ENCODE measurements at regions not wholly inside any gene's neighbourhood (a gene's known extent, or its start where the extent isn't known, plus 50 kb on each side); places are given as distances from the start of the nearest gene placed in this dataset.

DNA sequence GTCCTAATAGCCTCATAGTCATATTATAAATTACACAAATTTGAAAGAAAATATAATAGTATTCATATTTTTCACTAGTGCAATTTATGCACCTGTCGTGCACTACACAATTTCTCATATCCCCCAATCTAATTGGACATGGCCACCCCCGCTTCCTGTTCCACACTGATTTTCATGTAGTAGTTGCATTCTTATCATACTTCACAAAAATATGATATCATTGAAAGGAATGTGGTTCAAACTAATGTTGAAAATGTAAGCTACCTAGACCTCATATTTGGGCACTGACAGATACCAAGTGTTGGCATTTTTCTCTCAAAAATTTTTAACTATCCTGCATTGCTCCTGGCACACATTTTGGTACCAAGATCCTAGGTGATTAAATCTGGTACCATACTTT lies 985.5 kb upstream of the POU3F3 start:
- Histone ChIP-seq H3K4me1 (ENCODE audit: control insufficient read depth, insufficient read depth, low read length) (no peaks in the 10 kb centered on the region), H3K27me3 (ENCODE audit: control insufficient read depth, insufficient read depth, low read length) (no peaks in the 10 kb centered on the region)

DNA sequence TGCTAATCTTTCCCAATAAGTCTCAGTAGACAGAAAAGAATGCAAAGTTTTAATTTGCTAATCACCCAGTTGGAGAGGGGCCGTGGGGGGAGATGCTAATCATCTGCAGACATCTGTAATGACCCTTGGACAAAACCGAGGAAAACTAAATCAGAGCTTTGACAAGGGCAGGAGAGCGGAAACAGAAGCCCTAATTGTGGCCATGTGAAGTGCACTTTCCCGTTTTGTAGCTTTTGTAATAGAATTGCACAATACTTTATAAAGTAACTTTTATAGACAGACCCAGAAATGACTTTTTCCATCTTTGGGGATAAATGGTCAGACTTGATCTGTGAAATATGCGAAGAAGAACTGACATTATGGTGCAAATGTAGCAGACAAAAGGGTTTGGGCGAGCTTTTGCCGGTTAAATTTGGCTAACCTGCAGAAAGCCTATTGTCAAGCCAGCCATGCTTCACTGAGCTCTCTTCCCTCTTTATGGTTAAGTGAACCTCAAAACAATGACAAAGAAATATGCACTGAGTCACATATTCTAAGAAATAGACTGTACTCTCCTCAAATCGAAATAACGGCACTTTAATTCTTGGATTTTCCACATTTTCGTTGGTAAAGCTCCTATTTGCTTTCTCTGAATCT lies 980.1 kb upstream of the POU3F3 start:
- H3K4me3 ChIP-seq (ENCODE audit: low read depth, low read length), result no peak overlapping the region
- no peak overlapping the region for H3K27ac ChIP-seq (ENCODE audit: low read depth, low read length)
- no peaks in the 10 kb centered on the region for H3K36me3 ChIP-seq (ENCODE audit: control insufficient read depth, insufficient read depth, low read length)

More for the DNA sequence above, 985.5 kb upstream of the POU3F3 start:
- Histone ChIP-seq H3K27ac (ENCODE audit: low read depth, low read length) (no peak overlapping the region), H3K36me3 (ENCODE audit: control insufficient read depth, insufficient read depth, low read length) (no peaks in the 10 kb centered on the region), H3K9me3 (ENCODE audit: control insufficient read depth, insufficient read depth, low read depth, low read length) (no peaks in the 10 kb centered on the region), H3K9ac (ENCODE audit: low read length) (no peak overlapping the region), H3K4me3 (ENCODE audit: low read depth, low read length) (no peak overlapping the region)

DNA sequence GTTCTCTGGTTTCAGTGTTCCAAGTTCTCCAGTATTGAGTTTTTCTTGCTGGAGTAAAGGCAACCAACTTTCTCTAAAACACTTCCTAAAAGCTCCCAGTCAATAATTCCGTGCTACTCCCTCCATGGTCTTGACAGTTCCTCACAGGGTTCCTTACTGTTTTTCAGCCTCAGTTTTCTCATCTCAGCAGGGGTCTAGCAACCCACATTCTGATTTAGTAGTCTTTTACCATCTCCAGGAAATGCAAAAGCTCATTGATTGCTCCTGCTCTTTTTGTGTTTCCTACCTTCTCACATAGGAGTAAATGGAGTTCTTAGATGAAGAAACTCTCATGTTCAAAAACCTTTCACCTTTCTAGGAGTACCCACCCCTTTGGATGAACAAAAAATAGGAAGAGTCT lies 978.8 kb upstream of the POU3F3 start:
- no peak overlapping the region for H3K4me3 ChIP-seq (ENCODE audit: low read depth, low read length)
- peaks cover 18% of the 10 kb centered on the region for H3K4me1 ChIP-seq (ENCODE audit: control insufficient read depth, insufficient read depth, low read length)
- H3K9me3 ChIP-seq (ENCODE audit: control insufficient read depth, insufficient read depth, low read depth, low read length), result no peaks in the 10 kb centered on the region
- no peaks in the 10 kb centered on the region for H3K36me3 ChIP-seq (ENCODE audit: control insufficient read depth, insufficient read depth, low read length)
- H3K27ac ChIP-seq (ENCODE audit: low read depth, low read length), result 0 out of 2 replicates have a peak overlapping the region, but pooled peaks have one; percentile 20
- H3K27me3 ChIP-seq (ENCODE audit: control insufficient read depth, insufficient read depth, low read length), result no peaks in the 10 kb centered on the region
- H3K9ac ChIP-seq (ENCODE audit: low read length), result no peak overlapping the region

More for the DNA sequence above, 980.1 kb upstream of the POU3F3 start:
- no peaks in the 10 kb centered on the region for H3K27me3 ChIP-seq (ENCODE audit: control insufficient read depth, insufficient read depth, low read length)
- no peak overlapping the region for H3K9ac ChIP-seq (ENCODE audit: low read length)
- peaks cover 18% of the 10 kb centered on the region for H3K4me1 ChIP-seq (ENCODE audit: control insufficient read depth, insufficient read depth, low read length)
- H3K9me3 ChIP-seq (ENCODE audit: control insufficient read depth, insufficient read depth, low read depth, low read length), result no peaks in the 10 kb centered on the region

GRCh38 chr2:103875531-103875930 lies 978.4 kb upstream of the POU3F3 start:
- Histone ChIP-seq H3K4me1 (ENCODE audit: control insufficient read depth, insufficient read depth, low read length) (peaks cover 18% of the 10 kb centered on the region), H3K4me3 (ENCODE audit: low read depth, low read length) (no peak overlapping the region), H3K9me3 (ENCODE audit: control insufficient read depth, insufficient read depth, low read depth, low read length) (no peaks in the 10 kb centered on the region), H3K27ac (ENCODE audit: low read depth, low read length) (0 out of 2 replicates have a peak overlapping the region, but pooled peaks have one; percentile 20), H3K27me3 (ENCODE audit: control insufficient read depth, insufficient read depth, low read length) (no peaks in the 10 kb centered on the region), H3K9ac (ENCODE audit: low read length) (no peak overlapping the region), H3K36me3 (ENCODE audit: control insufficient read depth, insufficient read depth, low read length) (no peaks in the 10 kb centered on the region)

DNA sequence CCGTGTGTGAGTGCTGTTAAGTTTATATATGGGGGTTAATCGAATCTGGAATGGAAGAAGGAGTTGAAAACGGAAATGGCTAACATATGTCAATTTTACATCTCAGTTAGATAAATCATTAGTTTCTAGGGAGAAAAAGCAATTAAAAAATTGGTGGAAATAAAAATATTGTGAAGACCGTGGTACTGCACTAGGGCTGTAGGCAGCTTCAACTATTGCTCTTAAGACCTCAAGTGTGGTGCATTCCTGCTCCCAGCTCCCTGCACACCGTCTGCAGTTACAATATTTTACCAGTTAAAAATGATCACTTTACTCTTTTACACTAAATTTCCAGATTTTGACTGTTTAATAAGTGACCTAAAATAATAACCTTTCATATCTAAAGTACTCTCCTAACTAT lies 977.3 kb upstream of the POU3F3 start:
- Histone ChIP-seq H3K4me3 (ENCODE audit: low read depth, low read length) (no peak overlapping the region), H3K36me3 (ENCODE audit: control insufficient read depth, insufficient read depth, low read length) (no peaks in the 10 kb centered on the region), H3K9me3 (ENCODE audit: control insufficient read depth, insufficient read depth, low read depth, low read length) (no peaks in the 10 kb centered on the region), H3K27ac (ENCODE audit: low read depth, low read length) (no peak overlapping the region), H3K9ac (ENCODE audit: low read length) (no peak overlapping the region), H3K4me1 (ENCODE audit: control insufficient read depth, insufficient read depth, low read length) (peaks cover 18% of the 10 kb centered on the region), H3K27me3 (ENCODE audit: control insufficient read depth, insufficient read depth, low read length) (no peaks in the 10 kb centered on the region)

DNA sequence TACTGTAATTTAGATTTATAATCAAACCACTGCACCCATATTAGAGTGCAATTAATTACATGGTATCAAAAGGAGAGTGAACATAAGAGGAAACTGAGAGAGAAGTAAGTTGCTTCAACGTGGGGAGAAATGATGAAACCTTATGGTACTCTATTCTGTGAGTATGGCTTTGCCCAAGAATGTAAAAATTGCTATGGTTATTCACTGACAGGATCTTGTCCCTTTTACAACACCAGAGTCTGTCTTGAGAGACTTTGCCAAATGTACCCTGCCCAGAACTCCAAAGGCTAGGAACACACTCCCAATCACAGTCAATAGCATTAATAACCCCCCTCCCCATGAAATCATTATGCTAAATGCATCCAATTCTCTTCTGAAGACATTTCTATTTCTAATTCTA lies 974.8 kb upstream of the POU3F3 start:
- Histone ChIP-seq H3K4me3 (ENCODE audit: low read depth, low read length) (no peak overlapping the region), H3K36me3 (ENCODE audit: control insufficient read depth, insufficient read depth, low read length) (no peaks in the 10 kb centered on the region), H3K27ac (ENCODE audit: low read depth, low read length) (no peak overlapping the region), H3K27me3 (ENCODE audit: control insufficient read depth, insufficient read depth, low read length) (no peaks in the 10 kb centered on the region), H3K4me1 (ENCODE audit: control insufficient read depth, insufficient read depth, low read length) (peaks cover 11% of the 10 kb centered on the region), H3K9ac (ENCODE audit: low read length) (no peak overlapping the region), H3K9me3 (ENCODE audit: control insufficient read depth, insufficient read depth, low read depth, low read length) (no peaks in the 10 kb centered on the region)

GRCh38 chr2:103880081-103880834 lies 973.7 kb upstream of the POU3F3 start:
- Histone ChIP-seq H3K9ac (ENCODE audit: low read length) (no peak overlapping the region), H3K9me3 (ENCODE audit: control insufficient read depth, insufficient read depth, low read depth, low read length) (no peaks in the 10 kb centered on the region), H3K27ac (ENCODE audit: low read depth, low read length) (no peak overlapping the region), H3K4me1 (ENCODE audit: control insufficient read depth, insufficient read depth, low read length) (peaks cover under 1% of the 10 kb centered on the region; the same call in 1 of the 2 replicates), H3K27me3 (ENCODE audit: control insufficient read depth, insufficient read depth, low read length) (no peaks in the 10 kb centered on the region), H3K4me3 (ENCODE audit: low read depth, low read length) (no peak overlapping the region), H3K36me3 (ENCODE audit: control insufficient read depth, insufficient read depth, low read length) (no peaks in the 10 kb centered on the region)

DNA sequence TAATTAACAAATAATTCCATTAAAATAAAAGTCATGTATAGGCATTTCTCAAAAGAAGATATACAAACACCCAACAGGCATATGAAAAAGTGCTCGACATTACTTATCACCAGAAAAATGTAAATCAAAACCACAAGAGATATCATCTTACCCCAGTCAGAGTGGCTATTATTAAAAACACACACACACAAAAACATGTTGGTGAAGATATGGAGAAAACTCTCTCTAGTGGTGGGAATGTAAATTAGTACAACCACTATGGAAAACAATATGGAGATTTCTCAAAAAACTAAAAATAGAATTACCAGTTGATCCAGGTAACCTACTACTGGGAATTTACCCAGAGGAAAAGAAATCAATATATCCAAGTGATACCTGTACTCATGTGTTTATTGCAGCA lies 966.3 kb upstream of the POU3F3 start:
- no peaks in the 10 kb centered on the region for H3K4me1 ChIP-seq (ENCODE audit: control insufficient read depth, insufficient read depth, low read length)
- H3K27me3 ChIP-seq (ENCODE audit: control insufficient read depth, insufficient read depth, low read length), result no peaks in the 10 kb centered on the region
- no peak overlapping the region for H3K9ac ChIP-seq (ENCODE audit: low read length)
- no peaks in the 10 kb centered on the region for H3K36me3 ChIP-seq (ENCODE audit: control insufficient read depth, insufficient read depth, low read length)
- 0 out of 2 replicates have a peak, but pooled peaks cover 2% of the 10 kb centered on the region for H3K9me3 ChIP-seq (ENCODE audit: control insufficient read depth, insufficient read depth, low read depth, low read length)
- no peak overlapping the region for H3K4me3 ChIP-seq (ENCODE audit: low read depth, low read length)
- no peak overlapping the region for H3K27ac ChIP-seq (ENCODE audit: low read depth, low read length)

- no peak overlapping the region for H3K9ac ChIP-seq (ENCODE audit: low read length)
- H3K4me1 ChIP-seq (ENCODE audit: control insufficient read depth, insufficient read depth, low read length), result no peaks in the 10 kb centered on the region
- H3K9me3 ChIP-seq (ENCODE audit: control insufficient read depth, insufficient read depth, low read depth, low read length), result no peaks in the 10 kb centered on the region
- H3K4me3 ChIP-seq (ENCODE audit: low read depth, low read length), result no peak overlapping the region
- no peaks in the 10 kb centered on the region for H3K36me3 ChIP-seq (ENCODE audit: control insufficient read depth, insufficient read depth, low read length)
- no peak overlapping the region for H3K27ac ChIP-seq (ENCODE audit: low read depth, low read length)
- H3K27me3 ChIP-seq (ENCODE audit: control insufficient read depth, insufficient read depth, low read length), result no peaks in the 10 kb centered on the region
These were observed 957.7 kb upstream of the POU3F3 start for GRCh38 chr2:103896182-103896581.

DNA sequence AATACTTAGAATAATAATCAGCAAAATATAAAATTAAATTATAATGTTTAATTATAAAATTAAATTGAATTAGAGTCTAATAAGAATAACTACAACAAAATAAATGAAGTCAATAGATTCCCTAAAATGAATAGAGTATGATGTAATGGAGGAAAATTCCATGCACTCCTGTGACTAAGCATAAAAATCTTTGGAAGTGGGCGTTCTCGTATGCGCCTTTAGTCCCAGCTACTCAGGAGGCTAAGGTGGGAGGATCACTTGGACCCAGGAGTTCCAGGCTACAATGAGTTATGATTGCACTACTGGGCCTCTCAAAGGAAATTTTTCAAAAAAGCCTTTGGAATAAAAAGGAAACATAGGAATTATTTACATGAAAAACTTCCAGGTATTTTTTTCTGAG lies 955.4 kb upstream of the POU3F3 start:
- no peak overlapping the region for H3K9ac ChIP-seq (ENCODE audit: low read length)
- H3K4me1 ChIP-seq (ENCODE audit: control insufficient read depth, insufficient read depth, low read length), result no peaks in the 10 kb centered on the region
- no peaks in the 10 kb centered on the region for H3K9me3 ChIP-seq (ENCODE audit: control insufficient read depth, insufficient read depth, low read depth, low read length)
- H3K4me3 ChIP-seq (ENCODE audit: low read depth, low read length), result no peak overlapping the region
- H3K27me3 ChIP-seq (ENCODE audit: control insufficient read depth, insufficient read depth, low read length), result no peaks in the 10 kb centered on the region
- H3K27ac ChIP-seq (ENCODE audit: low read depth, low read length), result no peak overlapping the region
- no peaks in the 10 kb centered on the region for H3K36me3 ChIP-seq (ENCODE audit: control insufficient read depth, insufficient read depth, low read length)

DNA sequence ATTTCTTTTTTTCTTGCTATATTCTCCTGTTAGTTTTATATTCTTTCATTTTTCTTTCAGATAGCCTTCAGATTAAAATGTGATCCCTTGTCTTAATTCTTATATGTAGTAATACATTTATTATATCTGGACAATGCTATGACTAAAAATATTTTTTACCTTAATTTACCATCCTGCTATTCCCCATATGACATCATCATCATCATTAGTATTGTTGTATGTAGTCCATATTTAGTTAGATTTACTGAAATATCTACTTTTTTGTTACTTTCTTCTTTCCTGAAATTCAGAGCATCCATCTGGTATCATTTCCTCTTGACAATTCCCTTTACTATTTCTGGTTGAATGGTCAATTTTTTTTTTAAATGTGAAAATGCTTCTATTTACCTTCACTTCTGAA lies 951.6 kb upstream of the POU3F3 start:
- Histone ChIP-seq H3K4me3 (ENCODE audit: low read depth, low read length) (no peak overlapping the region), H3K9me3 (ENCODE audit: control insufficient read depth, insufficient read depth, low read depth, low read length) (no peaks in the 10 kb centered on the region), H3K27ac (ENCODE audit: low read depth, low read length) (no peak overlapping the region), H3K4me1 (ENCODE audit: control insufficient read depth, insufficient read depth, low read length) (no peaks in the 10 kb centered on the region), H3K9ac (ENCODE audit: low read length) (no peak overlapping the region), H3K36me3 (ENCODE audit: control insufficient read depth, insufficient read depth, low read length) (no peaks in the 10 kb centered on the region), H3K27me3 (ENCODE audit: control insufficient read depth, insufficient read depth, low read length) (no peaks in the 10 kb centered on the region)

All from HUES6 (cell line).